GM23248 (cell line): ENCODE measurements at regions not wholly inside any gene's neighbourhood (a gene's known extent, or its start where the extent isn't known, plus 50 kb on each side); places are given as distances from the start of the nearest gene placed in this dataset.
A peak's percentile ranks its signal among the peaks of the same experiment; 100 is the strongest.
"Not testable (repeated sequence)": the region's sequence is repeated elsewhere in the genome, so short reads cannot be mapped to it uniquely, and the experiment has no call there.

Experiments used
- DNase-seq: peaks from one replicate; pipeline ENCODE4 v3.0.0-alpha.2; 2015
- H2AFZ ChIP-seq: fragments of 200-600 bp; sonication (generic); 2 replicates; pipeline ENCODE4 v1.6.1; 2016; ENCODE audit warnings: antibody characterized with exemption
- H3F3A ChIP-seq: fragments of 200-600 bp; sonication (generic); 2 replicates; pipeline ENCODE4 v1.6.1; 2016; ENCODE audit warnings: mild to moderate bottlenecking, antibody characterized with exemption, mixed run types; ENCODE audit not compliant: insufficient read depth
- H3K27ac ChIP-seq: fragments of 200-600 bp; sonication (generic); 2 replicates; pipeline ENCODE4 v1.5.1; 2016; ENCODE audit warnings: mild to moderate bottlenecking
- H3K27me3 ChIP-seq: fragments of 200-600 bp; sonication (generic); replicated peaks from 2 replicates; pipeline ENCODE4 v1.6.1; 2016; ENCODE audit warnings: mild to moderate bottlenecking; ENCODE audit not compliant: insufficient read depth
- H3K36me3 ChIP-seq: fragments of 200-600 bp; sonication (generic); 2 replicates; pipeline ENCODE4 v1.6.1; 2016; ENCODE audit warnings: low read depth, mild to moderate bottlenecking
- H3K4me1 ChIP-seq: fragments of 200-600 bp; sonication (generic); 2 replicates; pipeline ENCODE4 v1.6.1; 2016; ENCODE audit warnings: mild to moderate bottlenecking; ENCODE audit not compliant: insufficient read depth
- H3K4me2 ChIP-seq: fragments of 200-600 bp; sonication (generic); one replicate; pipeline ENCODE4 v1.6.1; 2016; ENCODE audit warnings: mild to moderate bottlenecking; ENCODE audit not compliant: unreplicated experiment
- H3K4me3 ChIP-seq: fragments of 200-600 bp; sonication (generic); 2 replicates; pipeline ENCODE4 v1.5.1; 2016; ENCODE audit warnings: mild to moderate bottlenecking
- H3K79me2 ChIP-seq: fragments of 200-600 bp; sonication (generic); 2 replicates; pipeline ENCODE4 v1.6.1; 2016; ENCODE audit warnings: mild to moderate bottlenecking; ENCODE audit not compliant: insufficient read depth
- H3K9ac ChIP-seq: fragments of 200-600 bp; sonication (generic); 2 replicates; pipeline ENCODE4 v1.6.1; 2016; ENCODE audit warnings: mild to moderate bottlenecking
- H3K9me2 ChIP-seq: fragments of 200-600 bp; sonication (generic); 2 replicates; pipeline ENCODE4 v1.6.1; 2016; ENCODE audit warnings: mixed run types, mild to moderate bottlenecking, moderate library complexity; ENCODE audit not compliant: insufficient read depth
- H3K9me3 ChIP-seq: fragments of 200-600 bp; sonication (generic); one replicate; pipeline ENCODE4 v1.6.1; 2017; ENCODE audit warnings: low read depth
- H4K20me1 ChIP-seq: fragments of 200-600 bp; sonication (generic); 2 replicates; pipeline ENCODE4 v1.6.0; 2016; ENCODE audit not compliant: insufficient read depth
- EZH2 ChIP-seq: fragments of 200-600 bp; sonication (generic); IDR thresholded peaks from 2 replicates; pipeline ENCODE4 v1.6.1; 2018; ENCODE audit warnings: antibody characterized with exemption, mild to moderate bottlenecking; ENCODE audit not compliant: insufficient read depth, poor library complexity, severe bottlenecking
- EZH2phosphoT487 ChIP-seq: fragments of 200-600 bp; sonication (generic); IDR thresholded peaks from 2 replicates; pipeline ENCODE4 v1.6.1; 2018; ENCODE audit warnings: antibody characterized with exemption, moderate library complexity, mild to moderate bottlenecking, low read depth; ENCODE audit not compliant: insufficient read depth
- WGBS, 2 experiments: methylation state at CpG; one replicate each; pipeline ENCODE4 v1.1.6; 2015 to 2017; ENCODE audit warnings: low lambda C conversion rate in 2 of 2, low coverage in 1 of 2; ENCODE audit errors: missing lambda C conversion rate in 2 of 2; 5-methylcytosine and 5-hydroxymethylcytosine counted together
- in situ Hi-C: fragments of 300-500 bp; cut with MboI; formaldehyde crosslinking; loops from 2 replicates; pipeline ENCODE4 v1.15.0; 2020

- Histone ChIP-seq H3K9ac (no peak overlapping the region), H3K79me2 (no peaks in the 10 kb centered on the region), H3K4me1 (peaks cover 33% of the 10 kb centered on the region), H3F3A (peaks cover 17% of the 10 kb centered on the region), H3K4me3 (no peak overlapping the region), H3K36me3 (no peaks in the 10 kb centered on the region), H4K20me1 (no peaks in the 10 kb centered on the region), H3K4me2 (no peak overlapping the region), H3K9me3 (no peaks in the 10 kb centered on the region), H3K27me3 (no peaks in the 10 kb centered on the region), H3K9me2 (no peaks in the 10 kb centered on the region), H3K27ac (peak overlapping the region; percentile 82; the same call in 1 of the 2 replicates), H2AFZ (no peak overlapping the region)
- 86 to 93% methylated on average over 2 of the region's 2 CpGs for WGBS, 2 experiments
- no peak for DNase-seq
- TF ChIP-seq EZH2phosphoT487, result no peak
- TF ChIP-seq EZH2, result no peak
- in situ Hi-C loops, result no loop called here
These were observed 155.4 kb upstream of the CCDC54 start for GRCh38 chr3:107221856-107222255.

DNA sequence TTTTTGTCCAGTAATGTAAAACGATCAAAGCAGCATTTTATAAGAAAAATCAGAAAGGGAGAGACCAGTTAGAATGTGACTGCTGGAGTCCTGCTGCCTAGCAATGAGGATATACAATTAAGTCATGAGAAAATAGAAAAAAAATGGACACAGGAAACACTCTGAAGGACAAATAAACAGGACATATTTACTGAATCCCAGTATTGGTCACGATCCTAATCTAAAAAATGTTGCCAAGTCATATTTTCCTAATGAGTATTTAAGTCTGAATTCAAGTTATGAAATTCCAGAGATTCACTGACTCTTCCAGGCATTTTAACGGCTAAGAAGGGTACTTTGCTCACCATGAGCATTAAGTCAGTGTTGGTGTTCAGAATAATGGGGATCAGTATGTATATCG lies 154.3 kb upstream of the CCDC54 start:
- peak overlapping the region; percentile 17 for H3K4me2 ChIP-seq
- no peaks in the 10 kb centered on the region for H3K36me3 ChIP-seq
- H2AFZ ChIP-seq, result peak overlapping the region; percentile 27
- peak; percentile 86 for DNase-seq
- no peaks in the 10 kb centered on the region for H3K9me2 ChIP-seq
- no peak overlapping the region for H3K4me3 ChIP-seq
- no peaks in the 10 kb centered on the region for H3K79me2 ChIP-seq
- no peaks in the 10 kb centered on the region for H3K27me3 ChIP-seq
- H3K4me1 ChIP-seq, result peaks cover 37% of the 10 kb centered on the region
- TF ChIP-seq EZH2phosphoT487, result no peak
- no peak for TF ChIP-seq EZH2
- 18 to 19% methylated on average over 4 of the region's 4 CpGs for WGBS, 2 experiments
- in situ Hi-C loops, result no loop called here
- H4K20me1 ChIP-seq, result no peaks in the 10 kb centered on the region
- H3K27ac ChIP-seq, result peak overlapping the region; percentile 82
- peaks cover 14% of the 10 kb centered on the region for H3F3A ChIP-seq
- peak overlapping the region; percentile 64 for H3K9ac ChIP-seq
- no peaks in the 10 kb centered on the region for H3K9me3 ChIP-seq

DNA sequence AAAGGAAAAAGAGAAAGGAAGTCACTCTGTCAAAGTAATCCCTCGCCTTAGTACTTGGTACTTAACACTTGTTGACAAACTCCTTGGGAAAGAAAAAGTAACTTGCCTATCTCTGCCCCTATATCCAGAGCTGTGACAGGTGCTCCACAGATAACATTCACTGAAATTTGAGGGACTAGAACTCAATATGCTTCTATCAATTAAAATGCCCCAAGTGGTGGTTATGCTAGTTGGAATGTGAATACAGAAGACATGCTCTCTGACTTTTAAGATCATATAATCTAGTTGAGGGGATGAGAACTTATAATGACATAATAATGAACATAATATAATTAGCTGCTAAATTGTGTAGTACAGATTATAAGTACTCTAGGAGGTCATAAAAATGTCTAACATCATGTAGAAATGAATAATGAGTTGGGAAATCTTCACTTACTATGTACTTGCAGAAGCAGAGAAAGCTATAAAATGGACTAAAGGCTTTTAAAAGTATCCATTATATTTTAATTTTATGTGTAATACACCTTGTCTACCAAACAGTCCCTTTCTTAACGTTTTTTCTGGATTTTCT lies 153.1 kb upstream of the CCDC54 start:
- no peak for DNase-seq
- TF ChIP-seq EZH2 (no peak), EZH2phosphoT487 (no peak)
- Histone ChIP-seq H3K79me2 (no peaks in the 10 kb centered on the region), H3K27me3 (no peaks in the 10 kb centered on the region), H3K9me3 (no peaks in the 10 kb centered on the region), H3K27ac (no peak overlapping the region), H3K9ac (no peak overlapping the region), H3K36me3 (no peaks in the 10 kb centered on the region), H3F3A (peaks cover 14% of the 10 kb centered on the region), H2AFZ (no peak overlapping the region), H3K9me2 (no peaks in the 10 kb centered on the region), H3K4me2 (no peak overlapping the region), H3K4me1 (peaks cover 37% of the 10 kb centered on the region), H3K4me3 (no peak overlapping the region), H4K20me1 (no peaks in the 10 kb centered on the region)
- 78 to 83% methylated on average over 2 of the region's 2 CpGs for WGBS, 2 experiments
- in situ Hi-C loops, result no loop called here

- H4K20me1 ChIP-seq, result no peaks in the 10 kb centered on the region
- WGBS, 2 experiments, result 76 to 80% methylated on average over 1 of the region's 1 CpG
- no peaks in the 10 kb centered on the region for H3K79me2 ChIP-seq
- H3K27ac ChIP-seq, result 0 out of 2 replicates have a peak overlapping the region, but pooled peaks have one; percentile 13
- H3K36me3 ChIP-seq, result no peaks in the 10 kb centered on the region
- no peak overlapping the region for H3K4me3 ChIP-seq
- no peaks in the 10 kb centered on the region for H3K27me3 ChIP-seq
- H3K4me2 ChIP-seq, result no peak overlapping the region
- H3K4me1 ChIP-seq, result peaks cover 32% of the 10 kb centered on the region
- no peaks in the 10 kb centered on the region for H3K9me3 ChIP-seq
- H3K9me2 ChIP-seq, result no peaks in the 10 kb centered on the region
- DNase-seq, result peak; percentile 72
- in situ Hi-C loops, result loop anchor here (25.0 kb wide), 1 partner anchor 1335 kb away; no protein-coding TSS in a partner anchor
- TF ChIP-seq EZH2, result no peak
- TF ChIP-seq EZH2phosphoT487, result no peak
- H3F3A ChIP-seq, result peaks cover 12% of the 10 kb centered on the region
- H2AFZ ChIP-seq, result no peak overlapping the region
- H3K9ac ChIP-seq, result no peak overlapping the region
These were observed 150.1 kb upstream of the CCDC54 start for GRCh38 chr3:107227091-107227490.

DNA sequence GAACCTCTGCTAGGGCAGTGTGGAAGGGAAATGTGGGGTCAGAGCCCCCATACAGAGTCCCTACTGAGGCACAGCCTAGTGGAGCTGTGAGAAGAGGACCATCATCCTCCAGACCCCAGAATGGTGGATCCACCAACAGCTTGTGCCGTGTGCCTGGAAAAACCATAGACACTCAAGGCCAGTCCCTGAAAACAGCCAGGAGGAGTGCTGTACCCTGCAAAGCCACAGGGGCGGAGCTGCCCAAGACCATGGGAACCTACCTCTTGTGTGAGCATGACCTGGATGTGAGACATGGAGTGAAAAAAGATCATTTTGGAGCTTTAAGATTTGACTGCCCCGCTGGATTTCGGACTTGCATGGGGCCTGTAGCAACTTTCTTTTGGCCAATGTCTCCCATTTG lies 143.4 kb upstream of the CCDC54 start:
- H3K9me2 ChIP-seq, DNase-seq, H4K20me1 ChIP-seq, H3K9me3 ChIP-seq, H3K79me2 ChIP-seq, H3K9ac ChIP-seq, H3K27me3 ChIP-seq, H2AFZ ChIP-seq, H3F3A ChIP-seq, H3K4me2 ChIP-seq, H3K4me3 ChIP-seq, H3K27ac ChIP-seq, H3K4me1 ChIP-seq, H3K36me3 ChIP-seq: not testable (repeated sequence)
- WGBS, 2 experiments, result 92 to 94% methylated on average over 4 of the region's 4 CpGs
- in situ Hi-C loops, result loop anchor here (25.0 kb wide), 1 partner anchor 1328 kb away; no protein-coding TSS in a partner anchor
